Right cardiac atrium (tissue), 5 donors: ENCODE measurements at regions not wholly inside any gene's neighbourhood (a gene's known extent, or its start where the extent isn't known, plus 50 kb on each side); places are given as distances from the start of the nearest gene placed in this dataset.

Experiments
- ATAC-seq, 2 donors: fragments of 200-7000 bp; cut with Tn5 transposase; one replicate each; pipeline versions ENCODE4 v1.8.0 to v1.9.1; 2020; ENCODE audit warnings: moderate library complexity in 2 of 2, mild to moderate bottlenecking in 1 of 2
- DNase-seq, 3 donors: peaks; one replicate each; pipeline ENCODE4 v3.0.0-alpha.2; 2020
- H3K27ac ChIP-seq: one replicate; pipeline ENCODE4 v1.5.1; 2013; ENCODE audit warnings: mild to moderate bottlenecking, low read length, control low read depth, moderate library complexity
- H3K27me3 ChIP-seq: one replicate; pipeline ENCODE4 v1.6.1; 2013; ENCODE audit not compliant: control insufficient read depth, insufficient read depth
- H3K4me1 ChIP-seq: one replicate; pipeline ENCODE4 v1.6.1; 2013; ENCODE audit warnings: low read length; ENCODE audit not compliant: control insufficient read depth, insufficient read depth
- H3K4me3 ChIP-seq: one replicate; pipeline ENCODE4 v1.5.1; 2013; ENCODE audit warnings: low read length, control low read depth
- H3K9me3 ChIP-seq: one replicate; pipeline ENCODE4 v1.6.1; 2013; ENCODE audit warnings: low read length; ENCODE audit not compliant: control insufficient read depth
- WGBS: extraction: QIAGEN DNeasy Blood & Tissue Kit; methylation state at CpG from one replicate; pipeline ENCODE4 v1.1.7; 2013; 5-methylcytosine and 5-hydroxymethylcytosine counted together
- intact Hi-C, 4 donors: fragments of 100-400 bp; cut with DNase I; formaldehyde crosslinking; loops; one replicate each; pipeline versions ENCODE4 v1.11.0 to v1.14.0; 2022 to 2023
- donor health status: healthy with polysubstance abuse.
- donor health status: DM: no; HTN: yes; CAD: no.
- donor health status: DM: no; HTN: no; CAD: no.
- donor health status: DM: no; HTN: yes; CAD: no; lungs with severe emphysema.
- donor health status: DM: yes; HTN: yes; CAD: no.

DNA sequence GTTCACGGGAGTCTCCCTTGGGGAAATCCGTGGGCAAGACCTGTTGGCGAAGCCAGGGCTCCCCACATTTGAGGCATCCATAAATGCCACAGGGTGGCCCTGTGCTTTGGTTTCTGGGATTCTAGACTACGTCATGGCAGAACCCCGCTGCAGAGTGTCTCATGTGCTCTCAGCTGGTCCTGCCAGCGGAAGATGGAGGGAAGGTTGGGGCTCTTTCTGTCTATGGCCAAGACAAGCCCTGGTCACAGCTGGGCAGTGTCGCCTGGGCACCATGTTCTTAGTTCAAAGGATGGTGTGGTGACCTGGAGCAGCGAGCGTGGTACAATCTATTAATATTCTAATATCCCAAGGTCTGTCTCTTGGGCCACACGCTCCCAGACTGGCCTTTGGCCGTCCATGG is 511.7 kb downstream of the TBC1D22A start:
- Histone ChIP-seq H3K4me1 (no peaks in the 10 kb centered on the region), H3K27me3 (no peaks in the 10 kb centered on the region), H3K9me3 (no peaks in the 10 kb centered on the region), H3K27ac (no peak overlapping the region), H3K4me3 (no peak overlapping the region)
- no peak for ATAC-seq
- intact Hi-C loops: no loop called here
- WGBS: 90% methylated on average over 11 of the region's 11 CpGs
- DNase-seq: no peak

DNA sequence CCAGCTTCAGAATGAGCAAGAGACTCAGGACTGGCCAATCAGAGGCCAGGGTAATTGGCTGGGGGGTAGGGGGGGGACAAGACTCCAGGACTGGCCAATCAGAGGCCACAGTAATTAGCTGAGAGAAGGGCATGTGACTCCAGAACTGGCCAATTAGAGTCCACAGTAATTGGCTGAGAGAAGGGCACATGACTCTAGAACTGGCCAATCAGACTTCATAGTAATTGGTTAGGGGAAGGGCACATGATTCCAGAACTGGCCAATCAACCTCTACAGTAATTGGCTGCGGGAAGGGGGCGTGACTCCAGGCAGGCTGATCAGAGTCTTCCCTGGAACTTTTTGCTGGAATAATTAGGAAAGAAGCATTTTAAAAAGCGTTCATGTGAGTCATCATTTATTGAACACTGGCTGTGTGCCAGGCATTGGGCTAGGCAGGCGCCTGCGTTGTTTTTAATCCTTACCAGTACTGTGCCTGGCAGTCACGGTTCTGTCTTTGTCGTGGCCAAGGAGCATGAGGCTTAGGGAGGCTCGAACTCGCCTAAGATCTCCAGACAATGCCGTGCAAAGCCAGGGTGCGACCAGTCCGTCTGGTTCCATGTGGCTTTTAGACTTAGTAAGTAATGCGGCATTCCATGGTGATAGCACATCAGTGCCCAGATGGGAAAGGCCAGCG is 508.1 kb downstream of the TBC1D22A start:
- DNase-seq (no peak), ATAC-seq (no peak)
- Histone ChIP-seq H3K27me3 (no peaks in the 10 kb centered on the region), H3K9me3 (no peaks in the 10 kb centered on the region), H3K4me3 (no peak overlapping the region), H3K4me1 (no peaks in the 10 kb centered on the region), H3K27ac (no peak overlapping the region)
- 87% methylated on average over 14 of the region's 14 CpGs for WGBS
- intact Hi-C loops: no loop called here

DNA sequence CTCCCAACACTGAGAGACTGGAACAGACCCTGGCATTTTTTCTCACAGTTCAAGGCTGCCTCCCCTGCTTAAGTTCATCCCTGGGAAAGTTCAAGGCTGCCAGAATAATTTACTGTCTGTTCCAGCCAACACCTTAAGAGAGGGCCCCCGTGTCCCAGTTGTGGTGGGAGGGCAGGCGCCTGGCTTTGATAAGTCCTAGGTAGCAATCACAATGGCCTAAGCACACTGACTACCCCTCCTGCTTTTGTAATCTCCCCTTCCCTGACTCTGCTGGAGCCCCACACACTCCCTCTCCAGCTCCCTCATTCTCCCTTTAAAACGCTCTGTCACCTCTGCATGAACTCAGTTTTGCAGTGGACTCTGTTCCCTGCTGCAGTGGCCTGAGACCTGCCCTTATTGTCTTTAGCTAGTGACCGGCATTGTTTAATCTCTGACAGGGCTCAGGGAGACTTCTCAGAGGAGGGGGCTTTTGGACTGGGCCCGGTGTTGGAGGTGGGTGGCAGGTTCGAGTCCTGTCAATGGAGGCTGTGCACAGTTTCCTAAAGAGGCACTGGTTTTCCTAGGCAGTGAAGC is 507.2 kb downstream of the TBC1D22A start:
- no peak overlapping the region for H3K4me3 ChIP-seq
- DNase-seq: no peak
- intact Hi-C loops: no loop called here
- H3K27ac ChIP-seq: no peak overlapping the region
- WGBS: 76% methylated on average over 6 of the region's 6 CpGs
- no peaks in the 10 kb centered on the region for H3K9me3 ChIP-seq
- no peaks in the 10 kb centered on the region for H3K27me3 ChIP-seq
- no peak for ATAC-seq
- H3K4me1 ChIP-seq: no peaks in the 10 kb centered on the region

DNA sequence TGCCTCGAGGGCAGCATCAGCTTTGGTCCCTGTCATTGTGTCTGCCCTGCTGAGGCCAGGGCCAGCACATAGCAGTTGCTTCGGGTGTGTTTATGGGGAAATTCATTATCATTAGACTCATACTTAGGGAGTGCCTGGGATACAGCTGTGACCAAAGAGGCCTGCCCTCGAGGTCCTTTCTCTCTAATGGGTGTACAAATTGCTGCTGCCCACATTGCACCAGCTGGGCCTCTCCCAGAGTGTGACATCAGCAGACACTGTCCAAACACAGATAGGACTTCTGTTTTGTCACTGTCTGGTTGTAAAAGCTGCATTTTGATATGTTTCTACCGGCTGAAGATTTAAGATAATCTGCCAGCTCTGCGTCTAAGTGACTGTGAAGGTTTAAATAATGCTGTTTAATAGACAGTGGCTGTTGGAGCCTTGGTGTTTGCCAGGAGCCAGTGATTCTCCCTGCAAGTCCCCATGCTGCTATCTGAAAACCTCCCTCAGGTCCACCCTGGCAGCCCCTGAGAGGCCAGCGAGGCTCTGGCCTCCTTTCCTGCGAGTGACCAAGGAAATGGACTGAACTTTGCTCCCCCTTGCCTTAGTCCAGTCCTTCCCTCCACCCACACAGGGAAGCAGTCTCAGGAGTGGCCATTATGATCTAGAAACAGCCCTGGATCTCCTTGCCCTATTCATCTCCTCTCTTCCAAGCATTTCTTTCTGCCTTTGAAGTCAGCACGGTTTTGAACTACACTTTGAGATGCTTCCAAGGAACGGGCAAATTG is 505.2 kb downstream of the TBC1D22A start:
- no peaks in the 10 kb centered on the region for H3K27me3 ChIP-seq
- H3K27ac ChIP-seq: no peak overlapping the region
- no peak for ATAC-seq
- intact Hi-C loops: no loop called here
- H3K9me3 ChIP-seq: no peaks in the 10 kb centered on the region
- H3K4me1 ChIP-seq: no peaks in the 10 kb centered on the region
- no peak overlapping the region for H3K4me3 ChIP-seq
- no peak for DNase-seq
- 54% methylated on average over 9 of the region's 9 CpGs for WGBS

DNA sequence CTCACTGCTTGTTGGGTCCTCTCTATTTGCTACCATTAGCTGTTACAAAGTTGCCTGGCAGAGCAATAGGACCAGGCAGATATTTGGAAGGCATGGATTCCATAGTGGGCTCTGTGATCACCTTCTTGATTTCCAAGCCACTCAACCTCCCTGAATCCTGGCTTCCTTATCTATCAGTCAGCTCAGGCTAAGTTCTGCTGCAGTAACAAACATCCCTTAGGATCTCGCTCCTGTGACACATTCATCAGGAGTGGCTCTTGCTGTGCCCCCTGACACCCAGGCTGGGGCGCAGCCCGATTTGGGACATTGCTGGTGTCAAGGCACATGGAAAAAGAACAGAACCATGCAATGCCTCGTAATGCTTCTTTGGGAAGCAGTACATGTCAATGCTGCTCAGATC is 503.9 kb downstream of the TBC1D22A start:
- no peaks in the 10 kb centered on the region for H3K9me3 ChIP-seq
- no peaks in the 10 kb centered on the region for H3K4me1 ChIP-seq
- H3K27me3 ChIP-seq: no peaks in the 10 kb centered on the region
- H3K4me3 ChIP-seq: no peak overlapping the region
- intact Hi-C loops: no loop called here
- ATAC-seq (no peak), DNase-seq (no peak)
- WGBS: 77% methylated on average over 4 of the region's 4 CpGs
- H3K27ac ChIP-seq: no peak overlapping the region

DNA sequence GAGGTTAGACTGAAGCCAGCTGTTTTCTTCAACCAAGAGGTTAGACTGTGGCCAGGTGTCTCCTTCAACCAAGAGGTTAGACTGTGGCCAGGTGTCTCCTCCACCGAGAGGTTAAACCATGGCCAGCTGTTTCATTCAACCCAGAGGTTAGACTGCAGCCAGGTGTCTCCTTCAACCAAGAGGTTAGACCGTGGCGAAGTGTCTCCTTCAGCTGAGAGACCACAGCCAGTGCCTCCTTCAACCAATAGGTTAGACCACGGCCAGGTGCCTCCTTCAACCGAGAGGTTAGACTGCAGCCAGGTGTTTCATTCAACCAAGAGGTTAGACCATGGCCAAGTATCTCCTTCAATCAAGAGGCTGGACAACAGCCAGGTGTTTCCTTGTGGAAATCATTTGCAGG is 498.1 kb downstream of the TBC1D22A start:
- WGBS: 72% methylated on average over 5 of the region's 5 CpGs
- no peaks in the 10 kb centered on the region for H3K4me1 ChIP-seq
- no peak overlapping the region for H3K27ac ChIP-seq
- no peak for DNase-seq
- intact Hi-C loops: no loop called here
- H3K9me3 ChIP-seq: no peaks in the 10 kb centered on the region
- ATAC-seq: no peak
- no peak overlapping the region for H3K4me3 ChIP-seq
- no peaks in the 10 kb centered on the region for H3K27me3 ChIP-seq

DNA sequence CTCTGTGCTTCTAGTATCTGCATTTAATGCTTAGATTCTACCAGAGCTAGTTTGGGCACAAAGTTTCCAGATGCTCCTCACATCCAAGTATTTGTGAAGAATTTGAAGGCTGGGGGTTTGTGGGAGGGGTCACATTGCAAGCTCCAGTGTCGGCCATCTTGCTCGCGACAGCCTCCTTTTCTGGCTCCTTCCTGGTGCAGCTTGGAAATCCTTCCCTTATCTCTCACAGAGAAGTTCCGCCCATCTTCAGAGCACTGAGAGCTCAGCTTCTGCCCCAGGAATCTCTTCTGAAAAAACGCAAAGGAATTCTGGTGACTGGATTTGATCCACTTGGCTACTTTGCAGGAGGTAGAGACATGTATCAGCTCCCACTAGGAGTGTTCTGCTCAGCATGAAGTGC is 497.5 kb downstream of the TBC1D22A start:
- 83% methylated on average over 5 of the region's 5 CpGs for WGBS
- H3K9me3 ChIP-seq: no peaks in the 10 kb centered on the region
- ATAC-seq (no peak), DNase-seq (no peak)
- no peak overlapping the region for H3K27ac ChIP-seq
- intact Hi-C loops: no loop called here
- no peaks in the 10 kb centered on the region for H3K4me1 ChIP-seq
- no peak overlapping the region for H3K4me3 ChIP-seq
- H3K27me3 ChIP-seq: no peaks in the 10 kb centered on the region

DNA sequence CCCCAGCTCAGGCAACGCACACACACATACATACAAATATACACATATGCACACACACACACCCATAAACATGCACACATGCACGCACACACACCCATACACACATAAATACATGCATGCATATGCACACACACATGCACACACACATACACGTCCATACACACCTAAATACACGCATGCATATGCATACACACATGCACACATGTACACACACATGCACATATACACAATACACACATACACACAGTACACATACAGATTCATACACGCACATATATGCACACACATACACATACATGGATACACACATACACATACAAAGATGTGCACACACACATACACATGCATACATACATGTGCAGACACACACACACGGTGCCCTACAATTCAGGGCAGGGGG is 496.6 kb downstream of the TBC1D22A start:
- no peak overlapping the region for H3K27ac ChIP-seq
- no peak for DNase-seq
- H3K4me1 ChIP-seq: no peaks in the 10 kb centered on the region
- no peak for ATAC-seq
- intact Hi-C loops: no loop called here
- no peak overlapping the region for H3K4me3 ChIP-seq
- WGBS: 68% methylated on average over 6 of the region's 6 CpGs
- H3K9me3 ChIP-seq: no peaks in the 10 kb centered on the region
- H3K27me3 ChIP-seq: no peaks in the 10 kb centered on the region

DNA sequence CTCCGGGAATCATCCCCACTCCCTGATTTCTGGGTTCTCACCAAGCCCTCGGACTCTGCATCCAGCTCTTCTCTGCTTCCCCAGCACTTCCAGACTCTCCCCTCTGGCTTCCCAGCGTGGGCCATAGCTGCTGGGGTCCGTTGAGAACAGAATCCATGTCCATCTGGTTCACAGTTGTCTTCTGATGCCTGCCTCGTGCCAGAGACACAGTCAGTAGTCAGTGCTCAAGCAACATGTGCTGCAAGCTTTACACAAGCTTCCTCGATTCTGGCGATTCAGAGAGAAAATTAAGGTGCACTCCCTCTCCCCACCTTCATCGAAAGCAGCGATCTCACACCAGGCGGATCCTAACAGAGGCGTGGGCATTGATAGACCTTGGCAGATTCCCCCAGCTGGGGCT is 495.5 kb downstream of the TBC1D22A start:
- Histone ChIP-seq H3K27me3 (no peaks in the 10 kb centered on the region), H3K27ac (no peak overlapping the region), H3K4me3 (no peak overlapping the region), H3K4me1 (no peaks in the 10 kb centered on the region), H3K9me3 (no peaks in the 10 kb centered on the region)
- ATAC-seq (no peak), DNase-seq (no peak)
- WGBS: 77% methylated on average over 11 of the region's 11 CpGs
- intact Hi-C loops: no loop called here

DNA sequence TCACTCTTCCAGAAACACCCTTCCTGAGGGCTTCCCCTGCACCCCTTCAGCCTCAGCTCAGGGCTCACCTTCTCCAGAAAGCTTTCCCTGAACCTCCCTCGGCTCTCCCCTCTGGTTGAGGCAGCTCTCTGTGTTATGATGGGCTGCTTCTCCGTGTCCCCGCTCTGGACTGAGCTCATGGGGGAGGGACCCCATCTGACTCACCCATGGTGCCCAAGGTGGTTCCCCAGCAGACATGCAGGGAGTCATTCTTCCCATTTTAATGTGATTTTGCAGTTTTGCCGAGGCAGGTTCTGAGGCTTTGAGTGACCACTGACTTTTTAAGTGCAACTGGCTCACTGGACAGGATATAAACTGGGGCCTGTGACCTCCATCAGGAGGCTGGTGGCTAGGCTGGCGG is 495.1 kb downstream of the TBC1D22A start:
- H3K4me3 ChIP-seq: no peak overlapping the region
- H3K4me1 ChIP-seq: no peaks in the 10 kb centered on the region
- intact Hi-C loops: no loop called here
- no peaks in the 10 kb centered on the region for H3K9me3 ChIP-seq
- H3K27ac ChIP-seq: no peak overlapping the region
- no peak for DNase-seq
- WGBS: 68% methylated on average over 5 of the region's 5 CpGs
- ATAC-seq: no peak
- H3K27me3 ChIP-seq: no peaks in the 10 kb centered on the region

DNA sequence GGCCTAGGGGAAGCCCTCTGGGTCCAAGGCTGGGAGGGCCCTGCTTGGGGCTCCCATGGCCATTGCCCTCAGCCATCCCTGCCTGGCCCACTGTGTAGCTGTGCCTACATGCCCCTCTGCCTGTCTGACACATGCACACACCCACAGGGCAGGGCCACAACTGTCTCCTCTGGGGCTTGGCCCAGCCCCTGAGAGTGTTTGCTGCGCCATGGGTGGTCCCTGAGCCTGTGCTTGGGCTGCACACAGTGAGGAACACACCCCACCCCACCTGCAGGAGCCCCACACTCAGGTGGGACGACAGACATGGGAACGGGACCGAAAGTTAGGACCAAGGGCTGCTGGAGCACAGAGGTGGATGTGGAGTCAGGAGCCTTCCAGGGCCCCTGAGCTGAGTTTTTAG is 489.5 kb downstream of the TBC1D22A start:
- 81% methylated on average over 4 of the region's 4 CpGs for WGBS
- Histone ChIP-seq H3K4me3 (no peak overlapping the region), H3K9me3 (no peaks in the 10 kb centered on the region), H3K27me3 (no peaks in the 10 kb centered on the region), H3K4me1 (no peaks in the 10 kb centered on the region), H3K27ac (no peak overlapping the region)
- ATAC-seq (peak in 1 of 2 donors; percentile 31), DNase-seq (no peak)
- intact Hi-C loops: no loop called here
